WTC11 (cell line): ENCODE measurements at regions not wholly inside any gene's neighbourhood (a gene's known extent, or its start where the extent isn't known, plus 50 kb on each side); places are given as distances from the start of the nearest gene placed in this dataset.

Experiments used
- ATAC-seq: fragments of 200-7000 bp; cut with Tn5 transposase; 2 replicates; pipeline ENCODE4 v1.10.0; 2021; ENCODE audit warnings: mild to moderate bottlenecking, moderate library complexity
- CTCF ChIA-PET: fragments of 300-600 bp; sonication (Branson Sonifier 250); formaldehyde crosslinking; loops from one replicate; lab custom pipeline; 2021; ENCODE audit warnings: antibody characterized with exemption; lab: Charles Lee
- POLR2A ChIA-PET: fragments of 350-600 bp; sonication (Branson Sonifier 250); formaldehyde crosslinking; loops from one replicate; lab custom pipeline; 2021; ENCODE audit warnings: antibody characterized with exemption; lab: Charles Lee
- DNase-seq: peaks from one replicate; pipeline ENCODE4 v3.0.0; 2021; ENCODE audit warnings: low spot score
- H3K27ac Mint-ChIP-seq: 2 replicates; pipeline ENCODE4 v1.8.0; 2021; ENCODE audit warnings: mixed read lengths
- H3K27me3 Mint-ChIP-seq: 2 replicates; pipeline ENCODE4 v1.8.0; 2021; ENCODE audit warnings: low read depth, mild to moderate bottlenecking, moderate library complexity, mixed read lengths
- H3K36me3 Mint-ChIP-seq: 2 replicates; pipeline ENCODE4 v1.8.0; 2021; ENCODE audit warnings: mixed read lengths
- H3K4me1 Mint-ChIP-seq: 2 replicates; pipeline ENCODE4 v1.8.0; 2022; ENCODE audit warnings: mixed read lengths
- H3K4me3 Mint-ChIP-seq: 2 replicates; pipeline ENCODE4 v1.8.0; 2021; ENCODE audit warnings: mild to moderate bottlenecking, moderate library complexity, mixed read lengths
- H3K9me3 Mint-ChIP-seq: 2 replicates; pipeline ENCODE4 v1.8.0; 2021; ENCODE audit warnings: mixed read lengths
- ELF4 ChIP-seq: sonication (generic); formaldehyde crosslinking; IDR thresholded peaks from 2 replicates; pipeline ENCODE4 v1.8.1; 2022; ENCODE audit warnings: low read depth, mild to moderate bottlenecking, moderate library complexity, missing genetic modification reagents
- NFATC4 ChIP-seq: fragments of 250-450 bp; sonication (Bioruptor Pico); IDR thresholded peaks from 2 replicates; pipeline ENCODE4 v1.9.0; 2021; ENCODE audit warnings: mild to moderate bottlenecking
- OVOL2 ChIP-seq: fragments of 250-450 bp; sonication (Bioruptor Pico); IDR thresholded peaks from 2 replicates; pipeline ENCODE4 v1.9.0; 2021; ENCODE audit warnings: mild to moderate bottlenecking, borderline replicate concordance
- RORB ChIP-seq: fragments of 250-450 bp; sonication (Bioruptor Pico); IDR thresholded peaks from 2 replicates; pipeline ENCODE4 v1.9.0; 2021; ENCODE audit warnings: mild to moderate bottlenecking
- SMAD4 ChIP-seq: sonication (generic); formaldehyde crosslinking; IDR thresholded peaks from 2 replicates; pipeline ENCODE4 v1.8.0; 2022; ENCODE audit warnings: mild to moderate bottlenecking, missing genetic modification reagents
- SOX15 ChIP-seq: fragments of 250-450 bp; sonication (Bioruptor Pico); IDR thresholded peaks from 2 replicates; pipeline ENCODE4 v1.9.0; 2021; ENCODE audit warnings: mild to moderate bottlenecking
- SP1 ChIP-seq: sonication (generic); formaldehyde crosslinking; conservative IDR thresholded peaks from 2 replicates; pipeline ENCODE4 v1.8.1; 2022; ENCODE audit warnings: missing genetic modification reagents
- TP53 ChIP-seq: sonication (generic); formaldehyde crosslinking; IDR thresholded peaks from 2 replicates; pipeline ENCODE4 v1.8.1; 2023; ENCODE audit warnings: mild to moderate bottlenecking, missing genetic modification reagents
- ZNF232 ChIP-seq: sonication (generic); formaldehyde crosslinking; IDR thresholded peaks from 2 replicates; pipeline ENCODE4 v1.8.0; 2022; ENCODE audit warnings: mild to moderate bottlenecking, missing genetic modification reagents
- TF ChIP-seq, protein P1 (sequence below): sonication (generic); formaldehyde crosslinking; IDR thresholded peaks from 2 replicates; pipeline ENCODE4 v1.8.1; 2022; ENCODE audit warnings: low read depth, missing genetic modification reagents, borderline replicate concordance
- TF ChIP-seq, protein P2 (sequence below): sonication (generic); formaldehyde crosslinking; IDR thresholded peaks from 2 replicates; pipeline ENCODE4 v1.8.0; 2022; ENCODE audit warnings: mild to moderate bottlenecking, missing genetic modification reagents
- TF ChIP-seq, protein P3 (sequence below): sonication (generic); formaldehyde crosslinking; conservative IDR thresholded peaks from 2 replicates; pipeline ENCODE4 v1.8.1; 2023; ENCODE audit warnings: mild to moderate bottlenecking, low read depth, missing genetic modification reagents, moderate library complexity
- TF ChIP-seq, protein P4 (sequence below): sonication (generic); formaldehyde crosslinking; IDR thresholded peaks from 2 replicates; pipeline ENCODE4 v1.8.0; 2022; ENCODE audit warnings: mild to moderate bottlenecking, missing genetic modification reagents
- TF ChIP-seq, protein P5 (sequence below): fragments of 250-450 bp; sonication (Bioruptor Pico); IDR thresholded peaks from 2 replicates; pipeline ENCODE4 v1.9.0; 2021; ENCODE audit warnings: mild to moderate bottlenecking, borderline replicate concordance
- TF ChIP-seq, protein P6 (sequence below): sonication (generic); formaldehyde crosslinking; IDR thresholded peaks from 2 replicates; pipeline ENCODE4 v1.8.1; 2022; ENCODE audit warnings: mild to moderate bottlenecking, missing genetic modification reagents, moderate library complexity, borderline replicate concordance
- TF ChIP-seq, protein P7 (sequence below): fragments of 250-450 bp; sonication (Bioruptor Pico); IDR thresholded peaks from 2 replicates; pipeline ENCODE4 v1.9.0; 2021; ENCODE audit warnings: moderate library complexity, mild to moderate bottlenecking, inconsistent platforms, borderline replicate concordance
- TF ChIP-seq, protein P8 (sequence below): sonication (generic); formaldehyde crosslinking; IDR thresholded peaks from 2 replicates; pipeline ENCODE4 v1.8.1; 2022; ENCODE audit warnings: missing genetic modification reagents, borderline replicate concordance

DNA sequence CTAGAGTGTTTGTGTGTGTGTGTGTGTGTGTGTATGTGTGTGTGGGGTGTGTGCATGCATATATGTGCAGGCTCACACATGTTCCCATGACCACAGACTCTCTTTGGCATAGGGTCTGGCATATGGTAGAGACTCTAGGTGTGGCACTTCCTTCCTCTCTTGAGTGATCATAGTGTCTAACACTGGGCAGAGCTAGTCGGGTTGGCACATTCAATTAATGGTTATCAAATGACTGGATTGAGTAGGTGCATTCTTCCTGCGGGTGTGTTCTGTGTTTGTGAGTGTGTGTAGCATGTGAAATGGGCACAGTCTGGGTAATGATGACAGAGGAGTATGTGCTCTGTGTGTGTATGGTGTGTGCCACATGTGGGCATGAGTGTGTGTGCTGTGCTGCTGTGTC, 106.5 kb downstream of the EFNB1 start (continued):
- TF ChIP-seq, protein P1, sequence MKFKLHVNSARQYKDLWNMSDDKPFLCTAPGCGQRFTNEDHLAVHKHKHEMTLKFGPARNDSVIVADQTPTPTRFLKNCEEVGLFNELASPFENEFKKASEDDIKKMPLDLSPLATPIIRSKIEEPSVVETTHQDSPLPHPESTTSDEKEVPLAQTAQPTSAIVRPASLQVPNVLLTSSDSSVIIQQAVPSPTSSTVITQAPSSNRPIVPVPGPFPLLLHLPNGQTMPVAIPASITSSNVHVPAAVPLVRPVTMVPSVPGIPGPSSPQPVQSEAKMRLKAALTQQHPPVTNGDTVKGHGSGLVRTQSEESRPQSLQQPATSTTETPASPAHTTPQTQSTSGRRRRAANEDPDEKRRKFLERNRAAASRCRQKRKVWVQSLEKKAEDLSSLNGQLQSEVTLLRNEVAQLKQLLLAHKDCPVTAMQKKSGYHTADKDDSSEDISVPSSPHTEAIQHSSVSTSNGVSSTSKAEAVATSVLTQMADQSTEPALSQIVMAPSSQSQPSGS (CRISPR knock-in tag) = no peak
- no peak for TF ChIP-seq RORB (CRISPR knock-in tag)
- TF ChIP-seq NFATC4 = no peak
- TF ChIP-seq, protein P2, sequence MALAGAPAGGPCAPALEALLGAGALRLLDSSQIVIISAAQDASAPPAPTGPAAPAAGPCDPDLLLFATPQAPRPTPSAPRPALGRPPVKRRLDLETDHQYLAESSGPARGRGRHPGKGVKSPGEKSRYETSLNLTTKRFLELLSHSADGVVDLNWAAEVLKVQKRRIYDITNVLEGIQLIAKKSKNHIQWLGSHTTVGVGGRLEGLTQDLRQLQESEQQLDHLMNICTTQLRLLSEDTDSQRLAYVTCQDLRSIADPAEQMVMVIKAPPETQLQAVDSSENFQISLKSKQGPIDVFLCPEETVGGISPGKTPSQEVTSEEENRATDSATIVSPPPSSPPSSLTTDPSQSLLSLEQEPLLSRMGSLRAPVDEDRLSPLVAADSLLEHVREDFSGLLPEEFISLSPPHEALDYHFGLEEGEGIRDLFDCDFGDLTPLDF (CRISPR knock-in tag) = no peak
- no peak for TF ChIP-seq SMAD4 (CRISPR knock-in tag)
- TF ChIP-seq, protein P3, sequence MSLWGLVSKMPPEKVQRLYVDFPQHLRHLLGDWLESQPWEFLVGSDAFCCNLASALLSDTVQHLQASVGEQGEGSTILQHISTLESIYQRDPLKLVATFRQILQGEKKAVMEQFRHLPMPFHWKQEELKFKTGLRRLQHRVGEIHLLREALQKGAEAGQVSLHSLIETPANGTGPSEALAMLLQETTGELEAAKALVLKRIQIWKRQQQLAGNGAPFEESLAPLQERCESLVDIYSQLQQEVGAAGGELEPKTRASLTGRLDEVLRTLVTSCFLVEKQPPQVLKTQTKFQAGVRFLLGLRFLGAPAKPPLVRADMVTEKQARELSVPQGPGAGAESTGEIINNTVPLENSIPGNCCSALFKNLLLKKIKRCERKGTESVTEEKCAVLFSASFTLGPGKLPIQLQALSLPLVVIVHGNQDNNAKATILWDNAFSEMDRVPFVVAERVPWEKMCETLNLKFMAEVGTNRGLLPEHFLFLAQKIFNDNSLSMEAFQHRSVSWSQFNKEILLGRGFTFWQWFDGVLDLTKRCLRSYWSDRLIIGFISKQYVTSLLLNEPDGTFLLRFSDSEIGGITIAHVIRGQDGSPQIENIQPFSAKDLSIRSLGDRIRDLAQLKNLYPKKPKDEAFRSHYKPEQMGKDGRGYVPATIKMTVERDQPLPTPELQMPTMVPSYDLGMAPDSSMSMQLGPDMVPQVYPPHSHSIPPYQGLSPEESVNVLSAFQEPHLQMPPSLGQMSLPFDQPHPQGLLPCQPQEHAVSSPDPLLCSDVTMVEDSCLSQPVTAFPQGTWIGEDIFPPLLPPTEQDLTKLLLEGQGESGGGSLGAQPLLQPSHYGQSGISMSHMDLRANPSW (CRISPR knock-in tag) = no peak
- no peak for TF ChIP-seq TP53 (CRISPR knock-in tag)
- TF ChIP-seq SOX15 (CRISPR knock-in tag) = no peak
- TF ChIP-seq, protein P4, sequence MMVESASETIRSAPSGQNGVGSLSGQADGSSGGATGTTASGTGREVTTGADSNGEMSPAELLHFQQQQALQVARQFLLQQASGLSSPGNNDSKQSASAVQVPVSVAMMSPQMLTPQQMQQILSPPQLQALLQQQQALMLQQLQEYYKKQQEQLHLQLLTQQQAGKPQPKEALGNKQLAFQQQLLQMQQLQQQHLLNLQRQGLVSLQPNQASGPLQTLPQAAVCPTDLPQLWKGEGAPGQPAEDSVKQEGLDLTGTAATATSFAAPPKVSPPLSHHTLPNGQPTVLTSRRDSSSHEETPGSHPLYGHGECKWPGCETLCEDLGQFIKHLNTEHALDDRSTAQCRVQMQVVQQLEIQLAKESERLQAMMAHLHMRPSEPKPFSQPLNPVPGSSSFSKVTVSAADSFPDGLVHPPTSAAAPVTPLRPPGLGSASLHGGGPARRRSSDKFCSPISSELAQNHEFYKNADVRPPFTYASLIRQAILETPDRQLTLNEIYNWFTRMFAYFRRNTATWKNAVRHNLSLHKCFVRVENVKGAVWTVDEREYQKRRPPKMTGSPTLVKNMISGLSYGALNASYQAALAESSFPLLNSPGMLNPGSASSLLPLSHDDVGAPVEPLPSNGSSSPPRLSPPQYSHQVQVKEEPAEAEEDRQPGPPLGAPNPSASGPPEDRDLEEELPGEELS (CRISPR knock-in tag) = no peak

DNA sequence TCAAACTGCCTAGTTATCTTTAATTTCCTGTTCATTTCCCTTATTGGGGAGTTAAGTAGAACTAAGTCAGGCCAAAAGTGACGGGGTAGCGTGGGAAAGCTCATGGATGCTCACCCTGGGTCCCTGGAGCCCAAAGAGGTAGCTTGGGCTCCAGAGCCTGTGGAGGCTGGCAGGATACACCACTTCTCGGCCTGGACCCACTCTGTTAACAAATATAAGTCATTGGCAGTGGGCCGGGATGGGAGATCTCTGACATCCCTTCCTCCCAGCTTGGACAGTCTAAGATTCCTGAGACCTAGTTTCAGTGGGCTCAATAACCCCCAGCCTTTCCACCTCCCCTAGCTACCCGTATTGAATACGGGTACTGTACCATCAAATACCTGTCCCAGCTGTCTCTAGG, 106.1 kb downstream of the EFNB1 start:
- ChIA-PET POLR2A (no interaction called here), CTCF (no interaction called here)
- H3K4me1 Mint-ChIP-seq = peaks cover 8% of the 10 kb centered on the region
- no peaks in the 10 kb centered on the region for H3K36me3 Mint-ChIP-seq
- no peak for DNase-seq
- H3K27ac Mint-ChIP-seq = no peak overlapping the region
- H3K4me3 Mint-ChIP-seq = no peak overlapping the region
- ATAC-seq = no peak
- H3K27me3 Mint-ChIP-seq = peaks cover 2% of the 10 kb centered on the region; the same call in 1 of the 2 replicates
- H3K9me3 Mint-ChIP-seq = no peaks in the 10 kb centered on the region
- TF ChIP-seq ELF4 (CRISPR knock-in tag) = no peak
- TF ChIP-seq, protein P5, sequence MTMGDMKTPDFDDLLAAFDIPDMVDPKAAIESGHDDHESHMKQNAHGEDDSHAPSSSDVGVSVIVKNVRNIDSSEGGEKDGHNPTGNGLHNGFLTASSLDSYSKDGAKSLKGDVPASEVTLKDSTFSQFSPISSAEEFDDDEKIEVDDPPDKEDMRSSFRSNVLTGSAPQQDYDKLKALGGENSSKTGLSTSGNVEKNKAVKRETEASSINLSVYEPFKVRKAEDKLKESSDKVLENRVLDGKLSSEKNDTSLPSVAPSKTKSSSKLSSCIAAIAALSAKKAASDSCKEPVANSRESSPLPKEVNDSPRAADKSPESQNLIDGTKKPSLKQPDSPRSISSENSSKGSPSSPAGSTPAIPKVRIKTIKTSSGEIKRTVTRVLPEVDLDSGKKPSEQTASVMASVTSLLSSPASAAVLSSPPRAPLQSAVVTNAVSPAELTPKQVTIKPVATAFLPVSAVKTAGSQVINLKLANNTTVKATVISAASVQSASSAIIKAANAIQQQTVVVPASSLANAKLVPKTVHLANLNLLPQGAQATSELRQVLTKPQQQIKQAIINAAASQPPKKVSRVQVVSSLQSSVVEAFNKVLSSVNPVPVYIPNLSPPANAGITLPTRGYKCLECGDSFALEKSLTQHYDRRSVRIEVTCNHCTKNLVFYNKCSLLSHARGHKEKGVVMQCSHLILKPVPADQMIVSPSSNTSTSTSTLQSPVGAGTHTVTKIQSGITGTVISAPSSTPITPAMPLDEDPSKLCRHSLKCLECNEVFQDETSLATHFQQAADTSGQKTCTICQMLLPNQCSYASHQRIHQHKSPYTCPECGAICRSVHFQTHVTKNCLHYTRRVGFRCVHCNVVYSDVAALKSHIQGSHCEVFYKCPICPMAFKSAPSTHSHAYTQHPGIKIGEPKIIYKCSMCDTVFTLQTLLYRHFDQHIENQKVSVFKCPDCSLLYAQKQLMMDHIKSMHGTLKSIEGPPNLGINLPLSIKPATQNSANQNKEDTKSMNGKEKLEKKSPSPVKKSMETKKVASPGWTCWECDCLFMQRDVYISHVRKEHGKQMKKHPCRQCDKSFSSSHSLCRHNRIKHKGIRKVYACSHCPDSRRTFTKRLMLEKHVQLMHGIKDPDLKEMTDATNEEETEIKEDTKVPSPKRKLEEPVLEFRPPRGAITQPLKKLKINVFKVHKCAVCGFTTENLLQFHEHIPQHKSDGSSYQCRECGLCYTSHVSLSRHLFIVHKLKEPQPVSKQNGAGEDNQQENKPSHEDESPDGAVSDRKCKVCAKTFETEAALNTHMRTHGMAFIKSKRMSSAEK (CRISPR knock-in tag) = no peak
- TF ChIP-seq, protein P6, sequence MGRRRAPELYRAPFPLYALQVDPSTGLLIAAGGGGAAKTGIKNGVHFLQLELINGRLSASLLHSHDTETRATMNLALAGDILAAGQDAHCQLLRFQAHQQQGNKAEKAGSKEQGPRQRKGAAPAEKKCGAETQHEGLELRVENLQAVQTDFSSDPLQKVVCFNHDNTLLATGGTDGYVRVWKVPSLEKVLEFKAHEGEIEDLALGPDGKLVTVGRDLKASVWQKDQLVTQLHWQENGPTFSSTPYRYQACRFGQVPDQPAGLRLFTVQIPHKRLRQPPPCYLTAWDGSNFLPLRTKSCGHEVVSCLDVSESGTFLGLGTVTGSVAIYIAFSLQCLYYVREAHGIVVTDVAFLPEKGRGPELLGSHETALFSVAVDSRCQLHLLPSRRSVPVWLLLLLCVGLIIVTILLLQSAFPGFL (CRISPR knock-in tag) = no peak
- no peak for TF ChIP-seq SP1
- TF ChIP-seq OVOL2 (CRISPR knock-in tag) = no peak
- no peak for TF ChIP-seq TP53 (CRISPR knock-in tag)
- TF ChIP-seq, protein P7, sequence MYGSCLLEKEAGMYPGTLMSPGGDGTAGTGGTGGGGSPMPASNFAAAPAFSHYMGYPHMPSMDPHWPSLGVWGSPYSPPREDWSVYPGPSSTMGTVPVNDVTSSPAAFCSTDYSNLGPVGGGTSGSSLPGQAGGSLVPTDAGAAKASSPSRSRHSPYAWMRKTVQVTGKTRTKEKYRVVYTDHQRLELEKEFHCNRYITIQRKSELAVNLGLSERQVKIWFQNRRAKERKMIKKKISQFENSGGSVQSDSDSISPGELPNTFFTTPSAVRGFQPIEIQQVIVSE (CRISPR knock-in tag) = no peak
- TF ChIP-seq ZNF232 (CRISPR knock-in tag) = no peak
- TF ChIP-seq, protein P8, sequence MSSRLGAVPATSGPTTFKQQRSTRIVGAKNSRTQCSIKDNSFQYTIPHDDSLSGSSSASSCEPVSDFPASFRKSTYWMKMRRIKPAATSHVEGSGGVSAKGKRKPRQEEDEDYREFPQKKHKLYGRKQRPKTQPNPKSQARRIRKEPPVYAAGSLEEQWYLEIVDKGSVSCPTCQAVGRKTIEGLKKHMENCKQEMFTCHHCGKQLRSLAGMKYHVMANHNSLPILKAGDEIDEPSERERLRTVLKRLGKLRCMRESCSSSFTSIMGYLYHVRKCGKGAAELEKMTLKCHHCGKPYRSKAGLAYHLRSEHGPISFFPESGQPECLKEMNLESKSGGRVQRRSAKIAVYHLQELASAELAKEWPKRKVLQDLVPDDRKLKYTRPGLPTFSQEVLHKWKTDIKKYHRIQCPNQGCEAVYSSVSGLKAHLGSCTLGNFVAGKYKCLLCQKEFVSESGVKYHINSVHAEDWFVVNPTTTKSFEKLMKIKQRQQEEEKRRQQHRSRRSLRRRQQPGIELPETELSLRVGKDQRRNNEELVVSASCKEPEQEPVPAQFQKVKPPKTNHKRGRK (CRISPR knock-in tag) = no peak
